ENCODE measurements at regions not wholly inside any gene's neighbourhood (a gene's known extent, or its start where the extent isn't known, plus 50 kb on each side); places are given as distances from the start of the nearest gene placed in this dataset.
"Not testable (repeated sequence)": the region's sequence is repeated elsewhere in the genome, so short reads cannot be mapped to it uniquely, and the experiment has no call there.

- no peak for TF ChIP-seq CTCF (conservative IDR thresholded peaks at IDR 0.05; ENCODE audit: low read depth, low read length)
- no peak overlapping the region for H3K4me3 ChIP-seq (ENCODE audit: low read length)
- no peak for DNase-seq (ENCODE audit: low read depth)
These were observed 362.6 kb upstream of the CHORDC1 start for GRCh38 chr11:90585491-90585890.

GRCh38 chr11:90582999-90583398, 360.1 kb upstream of the CHORDC1 start:
- not testable (repeated sequence) for H3K4me3 ChIP-seq (ENCODE audit: low read length); DNase-seq (ENCODE audit: low read depth)

GRCh38 chr11:90564531-90564930, 341.7 kb upstream of the CHORDC1 start:
- no peak for DNase-seq (ENCODE audit: low read depth)
- no peak overlapping the region for H3K4me3 ChIP-seq (ENCODE audit: low read length)
- no peak for TF ChIP-seq CTCF (conservative IDR thresholded peaks at IDR 0.05; ENCODE audit: low read depth, low read length)

- no peak for DNase-seq (ENCODE audit: low read depth)
- H3K4me3 ChIP-seq (ENCODE audit: low read length) = no peak overlapping the region
- TF ChIP-seq CTCF (conservative IDR thresholded peaks at IDR 0.05; ENCODE audit: low read depth, low read length) = no peak
These were observed 335.5 kb upstream of the CHORDC1 start for GRCh38 chr11:90558328-90558865.

GRCh38 chr11:90556606-90557005, 333.8 kb upstream of the CHORDC1 start:
- no peak overlapping the region for H3K4me3 ChIP-seq (ENCODE audit: low read length)
- no peak for TF ChIP-seq CTCF (conservative IDR thresholded peaks at IDR 0.05; ENCODE audit: low read depth, low read length)
- no peak for DNase-seq (ENCODE audit: low read depth)

GRCh38 chr11:90556026-90556425, 333.2 kb upstream of the CHORDC1 start:
- no peak for TF ChIP-seq CTCF (conservative IDR thresholded peaks at IDR 0.05; ENCODE audit: low read depth, low read length)

GRCh38 chr11:90555477-90555876, 332.6 kb upstream of the CHORDC1 start:
- DNase-seq (ENCODE audit: low read depth) = no peak
- H3K4me3 ChIP-seq (ENCODE audit: low read length) = no peak overlapping the region
- TF ChIP-seq CTCF (conservative IDR thresholded peaks at IDR 0.05; ENCODE audit: low read depth, low read length) = no peak

More at GRCh38 chr11:90556026-90556425, 333.2 kb upstream of the CHORDC1 start:
- no peak overlapping the region for H3K4me3 ChIP-seq (ENCODE audit: low read length)
- no peak for DNase-seq (ENCODE audit: low read depth)

GRCh38 chr11:90542092-90542491, 319.2 kb upstream of the CHORDC1 start:
- no peak overlapping the region for H3K4me3 ChIP-seq (ENCODE audit: low read length)
- peak; percentile 24 for TF ChIP-seq CTCF (conservative IDR thresholded peaks at IDR 0.05; ENCODE audit: low read depth, low read length)
- DNase-seq (ENCODE audit: low read depth) = no peak

Measured in retinal pigment epithelial cell (primary cell).